PC-9 (cell line): ENCODE measurements at regions not wholly inside any gene's neighbourhood (a gene's known extent, or its start where the extent isn't known, plus 50 kb on each side); places are given as distances from the start of the nearest gene placed in this dataset.

ENCODE experiments used
- CTCF ChIP-seq: fragments of 200-600 bp; sonication (generic); conservative IDR thresholded peaks from 2 replicates; pipeline ENCODE4 v1.6.1; 2017; ENCODE audit warnings: mixed run types, antibody characterized with exemption, mild to moderate bottlenecking, moderate library complexity
- EZH2 ChIP-seq: fragments of 200-600 bp; sonication (generic); IDR thresholded peaks from 2 replicates; pipeline ENCODE4 v1.8.0; 2017; ENCODE audit warnings: antibody characterized with exemption, low read depth

GRCh38 chr6:165985806-165986299, 181.8 kb downstream of the TBXT start:
- TF ChIP-seq CTCF: no peak
- no peak for TF ChIP-seq EZH2
